ENCODE measurements at regions not wholly inside any gene's neighbourhood (a gene's known extent, or its start where the extent isn't known, plus 50 kb on each side); places are given as distances from the start of the nearest gene placed in this dataset.

- DNase-seq (ENCODE audit: low spot score): no peak
Measured at GRCh38 chrX:9148615-9149399, 114.9 kb upstream of the FAM9B start.

- no peak for DNase-seq (ENCODE audit: low spot score)
Measured at GRCh38 chrX:9149501-9150245, 115.7 kb upstream of the FAM9B start.

GRCh38 chrX:9151772-9152307 is 117.9 kb upstream of the FAM9B start:
- no peak for DNase-seq (ENCODE audit: low spot score)

- DNase-seq (ENCODE audit: low spot score): no peak
Measured at GRCh38 chrX:9153300-9153699, 119.4 kb upstream of the FAM9B start.

GRCh38 chrX:9158611-9159010 is 124.7 kb upstream of the FAM9B start:
- DNase-seq (ENCODE audit: low spot score): no peak

- DNase-seq (ENCODE audit: low spot score): no peak
Measured at GRCh38 chrX:9160698-9161329, 126.9 kb upstream of the FAM9B start.

- no peak for DNase-seq (ENCODE audit: low spot score)
Measured at GRCh38 chrX:9162698-9163097, 128.8 kb upstream of the FAM9B start.

- DNase-seq (ENCODE audit: low spot score): peak; percentile 57
Measured at GRCh38 chrX:9163214-9163709, 129.3 kb upstream of the FAM9B start.

GRCh38 chrX:9164086-9164485 is 130.2 kb upstream of the FAM9B start:
- DNase-seq (ENCODE audit: low spot score): no peak

GRCh38 chrX:9164533-9165426 is 130.9 kb upstream of the FAM9B start:
- no peak for DNase-seq (ENCODE audit: low spot score)

GRCh38 chrX:9166584-9166944 is 132.6 kb upstream of the FAM9B start:
- DNase-seq (ENCODE audit: low spot score): no peak

- no peak for DNase-seq (ENCODE audit: low spot score)
Measured at GRCh38 chrX:9171841-9172463, 138.0 kb upstream of the FAM9B start.

GRCh38 chrX:9172464-9172850 is 138.5 kb upstream of the FAM9B start:
- no peak for DNase-seq (ENCODE audit: low spot score)

GRCh38 chrX:9180623-9181022 is 146.7 kb upstream of the FAM9B start:
- DNase-seq (ENCODE audit: low spot score): no peak

- DNase-seq (ENCODE audit: low spot score): no peak
Measured at GRCh38 chrX:9182041-9182440, 148.1 kb upstream of the FAM9B start.

GRCh38 chrX:9183481-9183880 is 149.6 kb upstream of the FAM9B start:
- no peak for DNase-seq (ENCODE audit: low spot score)

GRCh38 chrX:9184211-9184610 is 150.3 kb upstream of the FAM9B start:
- no peak for DNase-seq (ENCODE audit: low spot score)

- DNase-seq (ENCODE audit: low spot score): no peak
Measured at GRCh38 chrX:9188117-9188516, 154.2 kb upstream of the FAM9B start.

- no peak for DNase-seq (ENCODE audit: low spot score)
Measured at GRCh38 chrX:9189286-9189685, 155.4 kb upstream of the FAM9B start.

- DNase-seq (ENCODE audit: low spot score): no peak
Measured at GRCh38 chrX:9191392-9191791, 157.5 kb upstream of the FAM9B start.

- DNase-seq (ENCODE audit: low spot score): no peak
Measured at GRCh38 chrX:9195199-9195880, 161.4 kb upstream of the FAM9B start.

Data from COLO829 (cell line).